HG03342 (cell line): ENCODE measurements at regions not wholly inside any gene's neighbourhood (a gene's known extent, or its start where the extent isn't known, plus 50 kb on each side); places are given as distances from the start of the nearest gene placed in this dataset.
"Not testable (repeated sequence)": the region's sequence is repeated elsewhere in the genome, so short reads cannot be mapped to it uniquely, and the experiment has no call there.

Experiments used
- ATAC-seq: cut with Tn5 transposase; IDR thresholded peaks from one replicate; pipeline ENCODE4 v1.9.1; 2021; ENCODE audit warnings: mild to moderate bottlenecking, moderate library complexity; ENCODE audit not compliant: unreplicated experiment

- ATAC-seq = peak; percentile 42
Observed at GRCh38 chr2:8552293-8552801, 129.5 kb upstream of the ID2 start.

- ATAC-seq = no peak
Observed at GRCh38 chr2:8553643-8554042, 128.2 kb upstream of the ID2 start.

- no peak for ATAC-seq
Observed at GRCh38 chr2:8554296-8554806, 127.5 kb upstream of the ID2 start.

- ATAC-seq = no peak
Observed at GRCh38 chr2:8555543-8555942, 126.3 kb upstream of the ID2 start.

- no peak for ATAC-seq
Observed at GRCh38 chr2:8558096-8558495, 123.8 kb upstream of the ID2 start.

- no peak for ATAC-seq
Observed at GRCh38 chr2:8558956-8559355, 122.9 kb upstream of the ID2 start.

- ATAC-seq = no peak
Observed at GRCh38 chr2:8559805-8560204, 122.1 kb upstream of the ID2 start.

GRCh38 chr2:8561692-8562091 lies 120.2 kb upstream of the ID2 start:
- ATAC-seq = not testable (repeated sequence)

- no peak for ATAC-seq
Observed at GRCh38 chr2:8563814-8564474, 117.9 kb upstream of the ID2 start.

- no peak for ATAC-seq
Observed at GRCh38 chr2:8564475-8564874, 117.4 kb upstream of the ID2 start.

GRCh38 chr2:8565399-8566154 lies 116.3 kb upstream of the ID2 start:
- no peak for ATAC-seq

- no peak for ATAC-seq
Observed at GRCh38 chr2:8566155-8566670, 115.6 kb upstream of the ID2 start.

GRCh38 chr2:8566774-8567468 lies 114.9 kb upstream of the ID2 start:
- no peak for ATAC-seq

GRCh38 chr2:8567469-8568260 lies 114.2 kb upstream of the ID2 start:
- ATAC-seq = no peak

- no peak for ATAC-seq
Observed at GRCh38 chr2:8568543-8569302, 113.1 kb upstream of the ID2 start.

- no peak for ATAC-seq
Observed at GRCh38 chr2:8569332-8569930, 112.4 kb upstream of the ID2 start.

GRCh38 chr2:8570637-8571036 lies 111.2 kb upstream of the ID2 start:
- ATAC-seq = no peak

GRCh38 chr2:8571301-8571791 lies 110.5 kb upstream of the ID2 start:
- peak; percentile 35 for ATAC-seq

GRCh38 chr2:8571792-8572499 lies 109.9 kb upstream of the ID2 start:
- ATAC-seq = no peak
